ENCODE measurements at regions not wholly inside any gene's neighbourhood (a gene's known extent, or its start where the extent isn't known, plus 50 kb on each side); places are given as distances from the start of the nearest gene placed in this dataset.

- H3K9me3 Mint-ChIP-seq = peaks cover 0 to 3% (median 0%) of the 10 kb centered on the region in 7 donors
- H3K27ac Mint-ChIP-seq = no peak overlapping the region
Measured at GRCh38 chr18:72470391-72470790, 73.8 kb downstream of the CBLN2 start.

GRCh38 chr18:72468021-72468710, 76.0 kb downstream of the CBLN2 start:
- H3K79me2 ChIP-seq (ENCODE audit: insufficient read depth, low read length) = no peaks in the 10 kb centered on the region
- no peaks in the 10 kb centered on the region for H4K20me1 ChIP-seq (ENCODE audit: insufficient read depth, low read length)
- H3K4me3 ChIP-seq (replicated peaks in 1 of 3; ENCODE audit: low read depth in 2 of 3, low read length in 3 of 3) = no peak overlapping the region
- no peak overlapping the region for H3K9ac ChIP-seq (ENCODE audit: insufficient read depth, low read length, poor library complexity, severe bottlenecking)
- no peaks in the 10 kb centered on the region for H3K27me3 ChIP-seq (ENCODE audit: control insufficient read depth in 2 of 2, insufficient read depth in 2 of 2, low read length in 2 of 2)
- H2AFZ ChIP-seq (ENCODE audit: insufficient read depth, low read depth, low read length, poor library complexity, severe bottlenecking) = no peak overlapping the region
- H3K27ac ChIP-seq (ENCODE audit: low read depth in 1 of 2, low read length in 2 of 2) = no peak overlapping the region
- H3K4me3 Mint-ChIP-seq = no peak overlapping the region
- no peak overlapping the region for H3K27ac Mint-ChIP-seq
- 80% methylated on average over 1 of the region's 4 CpGs for WGBS (ENCODE audit: insufficient coverage)
- H3K9me3 ChIP-seq (replicated peaks in 1 of 2; ENCODE audit: control insufficient read depth in 1 of 2, insufficient read depth in 1 of 2, low read length in 2 of 2) = no peaks in the 10 kb centered on the region
- H3K4me2 ChIP-seq (replicated peaks; ENCODE audit: extremely low read depth, low read length, poor library complexity, severe bottlenecking) = no peak overlapping the region
- intact Hi-C loops (cut with micrococcal nuclease) = no loop called here
- DNase-seq = no peak
- no peaks in the 10 kb centered on the region for H3K4me1 Mint-ChIP-seq
- TF ChIP-seq CTCF (IDR thresholded peaks at IDR 0.05) = no peak
- no peaks in the 10 kb centered on the region for H3K36me3 ChIP-seq (replicated peaks in 1 of 2; ENCODE audit: control insufficient read depth in 1 of 2, insufficient read depth in 2 of 2, low read length in 2 of 2)
- H3K36me3 Mint-ChIP-seq = no peaks in the 10 kb centered on the region
- H3K4me1 ChIP-seq (ENCODE audit: control insufficient read depth in 1 of 2, insufficient read depth in 2 of 2, low read length in 2 of 2) = no peaks in the 10 kb centered on the region
- peaks cover 0 to 2% (median 0%) of the 10 kb centered on the region in 7 donors for H3K9me3 Mint-ChIP-seq
- no peaks in the 10 kb centered on the region for H3K27me3 Mint-ChIP-seq (ENCODE audit: low read depth in 3 of 3)

More at GRCh38 chr18:72470391-72470790, 73.8 kb downstream of the CBLN2 start:
- Histone ChIP-seq H3K4me3 (replicated peaks in 1 of 3; ENCODE audit: low read depth in 2 of 3, low read length in 3 of 3) (no peak overlapping the region), H3K9me3 (replicated peaks in 1 of 2; ENCODE audit: control insufficient read depth in 1 of 2, insufficient read depth in 1 of 2, low read length in 2 of 2) (no peaks in the 10 kb centered on the region), H3K4me1 (ENCODE audit: control insufficient read depth in 1 of 2, insufficient read depth in 2 of 2, low read length in 2 of 2) (no peaks in the 10 kb centered on the region), H3K27me3 (ENCODE audit: control insufficient read depth in 2 of 2, insufficient read depth in 2 of 2, low read length in 2 of 2) (no peaks in the 10 kb centered on the region), H3K79me2 (ENCODE audit: insufficient read depth, low read length) (no peaks in the 10 kb centered on the region), H3K4me2 (replicated peaks; ENCODE audit: extremely low read depth, low read length, poor library complexity, severe bottlenecking) (no peak overlapping the region), H2AFZ (ENCODE audit: insufficient read depth, low read depth, low read length, poor library complexity, severe bottlenecking) (no peak overlapping the region), H3K9ac (ENCODE audit: insufficient read depth, low read length, poor library complexity, severe bottlenecking) (no peak overlapping the region), H3K36me3 (replicated peaks in 1 of 2; ENCODE audit: control insufficient read depth in 1 of 2, insufficient read depth in 2 of 2, low read length in 2 of 2) (no peaks in the 10 kb centered on the region), H3K27ac (ENCODE audit: low read depth in 1 of 2, low read length in 2 of 2) (no peak overlapping the region), H4K20me1 (ENCODE audit: insufficient read depth, low read length) (no peaks in the 10 kb centered on the region)
- Mint-ChIP-seq H3K4me3 (no peak overlapping the region), H3K27me3 (ENCODE audit: low read depth in 3 of 3) (no peaks in the 10 kb centered on the region), H3K4me1 (no peaks in the 10 kb centered on the region), H3K36me3 (no peaks in the 10 kb centered on the region)
- TF ChIP-seq CTCF (IDR thresholded peaks at IDR 0.05) = no peak
- DNase-seq = no peak
- intact Hi-C loops (cut with micrococcal nuclease) = no loop called here

Data from CD14-positive monocyte (primary cell).